ENCODE measurements at regions not wholly inside any gene's neighbourhood (a gene's known extent, or its start where the extent isn't known, plus 50 kb on each side); places are given as distances from the start of the nearest gene placed in this dataset.

DNA sequence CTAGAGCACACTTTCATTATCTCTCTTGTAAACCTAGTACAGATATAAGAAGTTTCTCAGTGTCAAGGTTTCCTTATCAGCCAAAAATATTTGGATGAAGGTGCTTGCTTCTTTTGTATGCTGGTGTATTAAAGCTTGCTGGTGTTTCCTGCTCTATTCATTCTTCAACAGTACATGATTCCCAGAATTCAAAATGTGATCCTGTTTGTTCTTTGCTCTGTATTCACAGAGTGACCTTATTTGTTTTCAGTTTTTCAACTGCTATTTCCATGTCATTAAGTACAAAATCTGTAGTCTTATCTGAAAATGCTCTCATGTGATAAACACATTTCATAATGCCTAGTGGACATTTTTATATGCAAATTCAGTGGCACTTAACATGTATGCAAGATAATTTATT is 1185.8 kb downstream of the SUCLG1 start:
- TF ChIP-seq CTCF (conservative IDR thresholded peaks at IDR 0.05 in 1 of 2, IDR thresholded peaks at IDR 0.05 in 1 of 2; ENCODE audit: low read depth in 1 of 2, low read length in 2 of 2): no peak
- no peak for TF ChIP-seq EZH2 (IDR thresholded peaks at IDR 0.05; ENCODE audit: low read length, missing control alignments)

Data from fibroblast of lung (primary cell).